IMR-90 (cell line): ENCODE measurements at regions not wholly inside any gene's neighbourhood (a gene's known extent, or its start where the extent isn't known, plus 50 kb on each side); places are given as distances from the start of the nearest gene placed in this dataset.
A peak's percentile ranks its signal among the peaks of the same experiment; 100 is the strongest.

Experiments
- ATAC-seq: fragments of 200-7000 bp; cut with Tn5 transposase; 2 replicates; pipeline ENCODE4 v1.9.1; 2020; ENCODE audit warnings: low read depth, mild to moderate bottlenecking, moderate library complexity
- BruUV-seq: library from RNA; stranded (reverse); fragments of 400-500 nt; replicated peaks from 2 replicates; lab custom pipeline; 2021; lab: Mats Ljungman, UMichigan
- CTCF ChIA-PET: fragments of 300-600 bp; formaldehyde crosslinking; extraction: SDS; loops from one replicate; lab custom pipeline; 2021; ENCODE audit warnings: antibody characterized with exemption; lab: Yijun Ruan, JAX
- POLR2A ChIA-PET: fragments of 300-600 bp; sonication (Branson Sonifier 250); formaldehyde crosslinking; loops from one replicate; lab custom pipeline; 2022; ENCODE audit warnings: antibody characterized with exemption; ENCODE audit not compliant: unreplicated experiment; lab: Charles Lee
- DNase-seq: peaks from one replicate; pipeline ENCODE4 v3.0.0; 2013
- H2AFZ ChIP-seq: replicated peaks from 2 replicates; pipeline ENCODE3; 2013; ENCODE audit warnings: low read length, mild to moderate bottlenecking; ENCODE audit not compliant: poor library complexity
- H2AK5ac ChIP-seq: 2 replicates; pipeline ENCODE4 v1.6.1; 2013; ENCODE audit warnings: low read depth, low read length, inconsistent platforms
- H2AK9ac ChIP-seq: replicated peaks from 2 replicates; pipeline ENCODE3; 2013; ENCODE audit warnings: mild to moderate bottlenecking, low read depth, low read length, moderate library complexity; ENCODE audit not compliant: poor library complexity
- H2BK120ac ChIP-seq: 2 replicates; pipeline ENCODE4 v1.6.1; 2013; ENCODE audit warnings: low read depth, low read length, inconsistent platforms
- H2BK15ac ChIP-seq: 3 replicates; pipeline ENCODE4 v1.6.1; 2013; ENCODE audit warnings: low read depth, low read length, inconsistent platforms
- H2BK20ac ChIP-seq: 2 replicates; pipeline ENCODE4 v1.6.1; 2013; ENCODE audit warnings: low read depth, mild to moderate bottlenecking, inconsistent platforms, low read length, moderate library complexity
- H2BK5ac ChIP-seq: 2 replicates; pipeline ENCODE4 v1.6.1; 2013; ENCODE audit warnings: mild to moderate bottlenecking, low read depth, low read length, inconsistent platforms; ENCODE audit not compliant: poor library complexity, severe bottlenecking
- H3K14ac ChIP-seq: replicated peaks from 2 replicates; pipeline ENCODE4 v1.6.1; 2013; ENCODE audit warnings: low read depth, low read length, inconsistent platforms
- H3K18ac ChIP-seq: 2 replicates; pipeline ENCODE4 v1.6.1; 2013; ENCODE audit warnings: low read depth, low read length, control low read depth
- H3K23ac ChIP-seq: 2 replicates; pipeline ENCODE4 v1.6.1; 2013; ENCODE audit warnings: low read depth, low read length, inconsistent platforms
- H3K27ac ChIP-seq: 2 replicates; pipeline ENCODE4 v1.5.1; 2013; ENCODE audit warnings: mild to moderate bottlenecking, control low read depth, low read length; ENCODE audit not compliant: insufficient read depth
- H3K27me3 ChIP-seq: 2 replicates; pipeline ENCODE4 v1.6.1; 2013; ENCODE audit warnings: low read length; ENCODE audit not compliant: control insufficient read depth, insufficient read depth
- H3K36me3 ChIP-seq: 2 replicates; pipeline ENCODE4 v1.6.1; 2013; ENCODE audit warnings: low read length, mixed read lengths; ENCODE audit not compliant: control insufficient read depth, insufficient read depth
- H3K4ac ChIP-seq: 2 replicates; pipeline ENCODE4 v1.6.1; 2013; ENCODE audit warnings: low read depth, low read length, inconsistent platforms
- H3K4me1 ChIP-seq: 2 replicates; pipeline ENCODE4 v1.6.1; 2013; ENCODE audit warnings: low read length, mixed read lengths; ENCODE audit not compliant: control insufficient read depth, insufficient read depth
- H3K4me2 ChIP-seq: 2 replicates; pipeline ENCODE4 v1.6.1; 2013; ENCODE audit warnings: low read depth, mild to moderate bottlenecking, control low read depth, low read length, moderate library complexity
- H3K4me3 ChIP-seq: 2 replicates; pipeline ENCODE4 v1.5.1; 2013; ENCODE audit warnings: low read depth, mild to moderate bottlenecking, control low read depth, low read length, moderate library complexity; ENCODE audit not compliant: insufficient read depth
- H3K56ac ChIP-seq: 2 replicates; pipeline ENCODE4 v1.6.1; 2013; ENCODE audit warnings: low read length, inconsistent platforms; ENCODE audit not compliant: insufficient read depth; ENCODE audit errors: extremely low read depth
- H3K79me1 ChIP-seq, 2 experiments: 2 replicates each; pipeline ENCODE4 v1.6.1; 2013; ENCODE audit warnings: low read length in 2 of 2, inconsistent platforms in 1 of 2, low read depth in 1 of 2
- H3K9ac ChIP-seq: 2 replicates; pipeline ENCODE4 v1.6.1; 2013; ENCODE audit warnings: low read depth, low read length, control low read depth
- H3K9me1 ChIP-seq: 2 replicates; pipeline ENCODE4 v1.6.1; 2013; ENCODE audit warnings: low read length, inconsistent platforms; ENCODE audit not compliant: insufficient read depth
- H3K9me3 ChIP-seq: 2 replicates; pipeline ENCODE4 v1.6.1; 2013; ENCODE audit warnings: low read length; ENCODE audit not compliant: control insufficient read depth, insufficient read depth
- H4K20me1 ChIP-seq: 2 replicates; pipeline ENCODE4 v1.6.1; 2013; ENCODE audit warnings: low read length, inconsistent platforms; ENCODE audit not compliant: insufficient read depth
- H4K5ac ChIP-seq: 2 replicates; pipeline ENCODE4 v1.6.1; 2013; ENCODE audit warnings: mild to moderate bottlenecking, low read depth, low read length, control low read depth
- H4K8ac ChIP-seq, 2 experiments: 2 replicates each; pipeline ENCODE4 v1.6.1; 2013; ENCODE audit warnings: low read depth in 2 of 2, low read length in 2 of 2, control low read depth in 1 of 2, inconsistent platforms in 1 of 2
- H4K91ac ChIP-seq: 2 replicates; pipeline ENCODE4 v1.6.1; 2013; ENCODE audit warnings: low read depth, low read length, inconsistent platforms; ENCODE audit not compliant: insufficient read depth
- CTCF ChIP-seq: conservative IDR thresholded peaks from 2 replicates; pipeline ENCODE4 v1.5.1; 2012; ENCODE audit warnings: mild to moderate bottlenecking, low read depth, low read length, improper control_type of control experiment
- ELK1 ChIP-seq: fragments of 150-350 bp; IDR thresholded peaks from 2 replicates; pipeline ENCODE4 v1.6.1; 2016; ENCODE audit warnings: low read depth, mild to moderate bottlenecking, low read length, moderate library complexity, borderline replicate concordance
- FOS ChIP-seq: fragments of 150-350 bp; IDR thresholded peaks from 2 replicates; pipeline ENCODE4 v1.6.1; 2016; ENCODE audit warnings: low read depth, low read length
- MAFK ChIP-seq: IDR thresholded peaks from 2 replicates; pipeline ENCODE4 v1.6.1; 2012; ENCODE audit warnings: low read depth, low read length, improper control_type of control experiment
- MAZ ChIP-seq: IDR thresholded peaks from 2 replicates; pipeline ENCODE4 v1.6.1; 2012; ENCODE audit warnings: low read depth, mild to moderate bottlenecking, low read length, improper control_type of control experiment, moderate library complexity, borderline replicate concordance
- POLR2A ChIP-seq: IDR thresholded peaks from 2 replicates; pipeline ENCODE4 v1.6.1; 2012; ENCODE audit warnings: mild to moderate bottlenecking, low read depth, low read length
- RAD21 ChIP-seq: IDR thresholded peaks from 2 replicates; pipeline ENCODE4 v1.6.1; 2012; ENCODE audit warnings: low read length, improper control_type of control experiment
- RCOR1 ChIP-seq: IDR thresholded peaks from 2 replicates; pipeline ENCODE4 v1.6.1; 2012; ENCODE audit warnings: mild to moderate bottlenecking, low read length, improper control_type of control experiment; ENCODE audit not compliant: insufficient replicate concordance
- SMC3 ChIP-seq: fragments of 150-350 bp; IDR thresholded peaks from 2 replicates; pipeline ENCODE4 v1.6.1; 2016; ENCODE audit warnings: low read depth, mild to moderate bottlenecking, antibody characterized with exemption, low read length, moderate library complexity
- USF2 ChIP-seq: fragments of 150-350 bp; IDR thresholded peaks from 2 replicates; pipeline ENCODE4 v1.6.1; 2017; ENCODE audit warnings: mild to moderate bottlenecking, antibody characterized with exemption, low read length, low read depth
- WGBS, 2 experiments: methylation state at CpG; one replicate each; pipeline versions ENCODE4 v1.1.5 to v1.1.7; 2013; ENCODE audit warnings: missing lambda C conversion rate in 2 of 2; ENCODE audit not compliant: insufficient read length in 1 of 2; ENCODE audit errors: extremely low coverage in 2 of 2; 5-methylcytosine and 5-hydroxymethylcytosine counted together
- dilution Hi-C: fragments of 300-500 bp; cut with HindIII; formaldehyde crosslinking; loops from one replicate; pipeline ENCODE4 v1.14.3; 2018; ENCODE audit warnings: low sequenced_read_pairs; ENCODE audit not compliant: unreplicated experiment
- in situ Hi-C: fragments of 300-500 bp; cut with MboI; formaldehyde crosslinking; loops from 3 replicates; pipeline ENCODE4 v1.14.3; 2019; ENCODE audit warnings: low sequenced_read_pairs, inconsistent platforms, mixed read lengths
- intact Hi-C: fragments of 100-400 bp; cut with micrococcal nuclease; formaldehyde crosslinking; loops from 2 replicates; pipeline ENCODE4 v1.10.0; 2022

GRCh38 chr5:1633605-1634336, 110.0 kb upstream of the LPCAT1 start:
- H4K5ac ChIP-seq = peak overlapping the region; percentile 81
- intact Hi-C loops = no loop called here
- H3K23ac ChIP-seq = peak overlapping the region; percentile 7; the same call in 1 of the 2 replicates
- peak overlapping the region; percentile 11; the same call in 1 of the 2 replicates for H3K18ac ChIP-seq
- H2AK5ac ChIP-seq = 0 out of 2 replicates have a peak overlapping the region, but pooled peaks have one; percentile 3
- peaks cover 4% of the 10 kb centered on the region; the same call in 1 of the 2 replicates for H3K4me1 ChIP-seq
- H4K8ac ChIP-seq = peak overlapping the region; percentile 68 to 99; a peak in 3 of 4 replicates
- no TSS peak for BruUV-seq
- H4K20me1 ChIP-seq = no peaks in the 10 kb centered on the region; the same call in 1 of the 2 replicates
- 2% methylated on average over 23 of the region's 75 CpGs; no CpG with 5 or more reads in 1 of the 2 experiments for WGBS, 2 experiments
- peak overlapping the region; percentile 62 for H3K4me3 ChIP-seq
- peak overlapping the region; percentile 47; the same call in 1 of the 2 replicates for H3K4ac ChIP-seq
- 0 out of 3 replicates have a peak overlapping the region, but pooled peaks have one; percentile 28 for H2BK15ac ChIP-seq
- ATAC-seq (peak; percentile 93), DNase-seq (peak; percentile 36)
- peak overlapping the region; percentile 14; the same call in 1 of the 2 replicates for H2BK120ac ChIP-seq
- peaks cover 26% of the 10 kb centered on the region for H3K27me3 ChIP-seq
- H2BK20ac ChIP-seq = no peak overlapping the region
- dilution Hi-C loops = no loop called here
- H3K27ac ChIP-seq = peak overlapping the region; percentile 39; the same call in 1 of the 2 replicates
- ChIA-PET CTCF (interaction anchor here (1.0 kb wide), 1 partner anchor 13 kb away, joined by 3 read pairs; no protein-coding TSS in a partner anchor), POLR2A (no interaction called here)
- peak overlapping the region; percentile 88 for H3K4me2 ChIP-seq
- H3K9me1 ChIP-seq = no peaks in the 10 kb centered on the region
- peak overlapping the region; percentile 47 for H2AFZ ChIP-seq
- H3K14ac ChIP-seq = 0 out of 2 replicates have a peak overlapping the region, but pooled peaks have one; percentile 25
- in situ Hi-C loops = loop anchor here (25.0 kb wide), 1 partner anchor 271 kb away; no protein-coding TSS in a partner anchor
- peak overlapping the region; percentile 58; the same call in 1 of the 2 replicates for H3K9ac ChIP-seq
- peak overlapping the region; percentile 55 for H2AK9ac ChIP-seq
- H3K36me3 ChIP-seq = no peaks in the 10 kb centered on the region
- no peaks in the 10 kb centered on the region for H3K79me1 ChIP-seq
- H3K9me3 ChIP-seq = no peaks in the 10 kb centered on the region
- no peak for TF ChIP-seq RAD21
- TF ChIP-seq SMC3 = no peak
- no peak for TF ChIP-seq RCOR1
- TF ChIP-seq MAZ = peak; percentile 70; the same call in 1 of the 2 replicates
- no peak for TF ChIP-seq USF2
- no peak for TF ChIP-seq FOS
- peak; percentile 38; the same call in 1 of the 2 replicates for TF ChIP-seq POLR2A
- no peak for TF ChIP-seq CTCF
- TF ChIP-seq MAFK = no peak
- TF ChIP-seq ELK1 = no peak
- H4K91ac ChIP-seq = peak overlapping the region; percentile 62; the same call in 1 of the 2 replicates
- H2BK5ac ChIP-seq = no peak overlapping the region
- H3K56ac ChIP-seq = peak overlapping the region; percentile 43; the same call in 1 of the 2 replicates
